SK-N-MC (cell line): ENCODE measurements at regions not wholly inside any gene's neighbourhood (a gene's known extent, or its start where the extent isn't known, plus 50 kb on each side); places are given as distances from the start of the nearest gene placed in this dataset.

Source experiments
- DNase-seq: peaks from one replicate; pipeline ENCODE4 v3.0.0-alpha.2; 2011; ENCODE audit warnings: low read depth, low spot score
- H3K27ac ChIP-seq: fragments of 200-600 bp; sonication (generic); 2 replicates; pipeline ENCODE4 v1.5.1; 2016; ENCODE audit warnings: mixed run types
- H3K36me3 ChIP-seq: fragments of 200-600 bp; sonication (generic); 2 replicates; pipeline ENCODE4 v1.6.1; 2017; ENCODE audit warnings: antibody characterized with exemption, low read length, mixed read lengths; ENCODE audit not compliant: insufficient read depth
- H3K4me3 ChIP-seq: fragments of 200-600 bp; sonication (generic); 2 replicates; pipeline ENCODE4 v1.5.1; 2016
- H3K9ac ChIP-seq: fragments of 200-600 bp; sonication (generic); 2 replicates; pipeline ENCODE4 v1.8.0; 2017; ENCODE audit warnings: mixed run types, mixed read lengths; ENCODE audit not compliant: insufficient read length
- H3K9me3 ChIP-seq: fragments of 200-600 bp; sonication (generic); 2 replicates; pipeline ENCODE4 v1.6.1; 2017; ENCODE audit warnings: low read depth, mild to moderate bottlenecking, antibody characterized with exemption, low read length, moderate library complexity, mixed read lengths
- EZH2 ChIP-seq: fragments of 200-600 bp; sonication (generic); IDR thresholded peaks from one replicate; pipeline ENCODE4 v1.6.1; 2017; ENCODE audit warnings: antibody characterized with exemption
- FOXP2 ChIP-seq: optimal IDR thresholded peaks from 2 replicates; pipeline ENCODE3; 2011; ENCODE audit warnings: mild to moderate bottlenecking, moderate library complexity; ENCODE audit not compliant: insufficient read depth; ENCODE audit errors: extremely low read length, control extremely low read depth
- POLR2AphosphoS5 ChIP-seq: IDR thresholded peaks from 2 replicates; pipeline ENCODE4 v1.6.1; 2012; ENCODE audit warnings: mild to moderate bottlenecking, low read depth, low read length, borderline replicate concordance

DNA sequence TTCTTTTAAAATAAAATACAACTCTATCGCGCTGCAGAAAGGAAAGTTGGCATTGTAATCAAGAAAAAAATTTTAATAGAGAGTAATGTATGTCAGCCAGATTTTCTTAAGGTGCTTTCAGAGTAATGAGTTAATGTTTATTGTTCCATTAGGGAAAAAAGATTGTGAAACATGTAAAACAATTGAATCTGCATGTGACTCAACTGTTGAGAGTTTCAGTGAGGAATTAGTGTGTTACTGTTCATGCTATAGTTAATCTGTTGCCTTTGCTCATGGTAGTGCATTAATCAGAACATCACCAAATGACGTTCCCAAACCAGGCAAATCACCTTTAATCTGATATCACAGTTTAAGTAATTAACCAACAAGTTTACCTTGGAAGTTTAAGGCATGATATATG, 600.5 kb downstream of the NR2F1-AS1 start:
- DNase-seq, result no peak
- Histone ChIP-seq H3K36me3 (no peaks in the 10 kb centered on the region), H3K9me3 (no peaks in the 10 kb centered on the region), H3K9ac (no peak overlapping the region), H3K27ac (no peak overlapping the region), H3K4me3 (no peak overlapping the region)
- TF ChIP-seq POLR2AphosphoS5, result no peak
- no peak for TF ChIP-seq FOXP2
- no peak for TF ChIP-seq EZH2

DNA sequence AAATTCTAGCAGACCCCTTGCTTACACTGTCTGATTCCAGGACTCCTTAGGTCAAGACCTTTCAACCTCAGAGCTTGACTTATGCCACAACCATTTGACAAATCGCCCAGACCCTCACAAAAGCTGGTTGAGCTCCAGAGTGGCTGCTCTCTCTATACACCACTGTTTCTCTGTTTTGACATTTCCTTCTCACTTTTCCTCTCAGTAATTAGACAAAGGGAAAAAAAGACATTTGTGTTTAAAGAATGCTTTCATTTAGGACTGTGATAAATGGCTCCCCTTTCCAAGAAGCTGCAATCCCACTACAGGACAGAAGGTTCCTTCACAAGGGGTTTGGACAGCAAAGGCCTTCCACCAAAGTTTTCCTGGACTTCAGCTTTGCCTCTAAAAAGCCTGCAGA, 601.3 kb downstream of the NR2F1-AS1 start:
- no peaks in the 10 kb centered on the region; the same call in 1 of the 2 replicates for H3K9me3 ChIP-seq
- TF ChIP-seq POLR2AphosphoS5, result no peak
- no peak for TF ChIP-seq FOXP2
- TF ChIP-seq EZH2, result no peak
- H3K9ac ChIP-seq, result no peak overlapping the region
- H3K27ac ChIP-seq, result no peak overlapping the region
- H3K36me3 ChIP-seq, result no peaks in the 10 kb centered on the region
- no peak for DNase-seq
- H3K4me3 ChIP-seq, result no peak overlapping the region

DNA sequence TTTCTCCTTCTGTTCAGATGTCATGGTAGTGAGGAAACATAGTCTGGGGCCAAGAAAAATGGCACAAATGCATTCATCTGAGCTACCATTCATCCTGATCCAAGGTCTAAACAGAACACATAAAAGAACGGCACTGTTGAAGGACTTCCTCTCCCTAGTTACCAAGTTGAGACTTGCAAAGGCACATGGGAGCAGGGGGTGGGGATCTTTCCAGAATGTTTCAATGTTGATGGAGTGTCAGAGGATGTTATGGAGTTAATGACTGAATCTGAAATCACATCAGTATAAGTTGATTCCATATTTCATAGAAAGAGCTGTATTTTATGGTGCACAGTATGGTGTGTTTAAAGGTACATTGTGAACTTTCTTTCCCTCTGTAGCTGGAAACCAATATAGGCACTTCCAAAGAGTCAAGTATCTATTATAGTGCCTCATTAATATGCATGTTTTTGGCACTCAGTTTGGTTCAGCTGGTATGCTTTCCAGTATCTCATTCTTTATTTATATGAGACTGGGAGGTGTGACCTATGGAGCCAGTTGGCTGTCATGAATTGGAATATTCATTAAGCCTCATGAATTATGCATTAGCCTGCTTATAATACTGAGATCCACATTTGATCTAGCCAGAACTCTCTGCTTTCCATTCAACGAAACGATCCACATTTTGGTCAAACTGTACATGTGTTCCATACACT, 603.0 kb downstream of the NR2F1-AS1 start:
- Histone ChIP-seq H3K4me3 (no peak overlapping the region), H3K9me3 (no peaks in the 10 kb centered on the region; the same call in 1 of the 2 replicates), H3K27ac (no peak overlapping the region), H3K36me3 (no peaks in the 10 kb centered on the region), H3K9ac (no peak overlapping the region)
- peak; percentile 12 for DNase-seq
- TF ChIP-seq FOXP2 (no peak), EZH2 (no peak), POLR2AphosphoS5 (no peak)

DNA sequence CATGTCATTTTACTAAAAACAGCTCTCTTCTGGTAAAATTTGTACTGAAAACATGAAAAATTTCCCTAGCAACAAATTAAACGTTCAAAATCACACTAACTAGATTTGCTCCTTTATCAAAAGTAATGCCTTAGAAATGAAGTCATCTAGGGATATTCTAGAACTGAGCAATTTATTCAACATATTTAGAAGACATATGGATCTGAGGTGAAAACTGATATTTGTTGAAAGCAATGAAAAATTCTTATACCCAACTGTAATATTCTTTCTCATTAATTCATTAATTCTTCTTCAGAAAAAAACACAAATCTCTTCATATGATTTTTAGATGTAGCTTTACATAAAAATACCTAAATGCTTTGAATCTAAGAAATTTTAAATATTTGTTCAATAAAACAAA, 604.9 kb downstream of the NR2F1-AS1 start:
- DNase-seq, result no peak
- Histone ChIP-seq H3K4me3 (no peak overlapping the region), H3K9me3 (no peaks in the 10 kb centered on the region; the same call in 1 of the 2 replicates), H3K36me3 (no peaks in the 10 kb centered on the region), H3K27ac (no peak overlapping the region), H3K9ac (no peak overlapping the region)
- TF ChIP-seq POLR2AphosphoS5, result no peak
- TF ChIP-seq EZH2, result no peak
- no peak for TF ChIP-seq FOXP2

DNA sequence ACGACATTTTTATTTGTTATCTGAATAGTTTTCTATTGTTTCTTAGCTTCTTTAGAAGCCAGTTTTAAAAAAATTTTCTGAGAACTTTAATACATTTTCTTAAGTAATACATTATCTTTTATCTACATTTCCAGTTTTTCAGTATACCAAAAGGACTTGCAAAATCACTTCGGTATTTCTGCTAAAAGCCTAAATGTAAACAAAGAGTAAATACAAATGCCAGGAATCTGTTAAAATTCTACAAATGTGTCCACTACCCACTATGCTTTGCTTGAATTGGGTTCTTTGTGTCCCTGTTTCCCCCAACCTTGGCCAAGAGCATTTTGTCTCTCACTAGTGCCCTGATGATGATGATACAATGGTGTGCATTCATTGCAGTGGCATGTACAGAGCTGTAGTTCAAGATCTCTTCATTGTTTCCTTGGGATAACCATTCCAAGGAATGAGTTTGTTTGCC, 611.2 kb downstream of the NR2F1-AS1 start:
- Histone ChIP-seq H3K9me3 (no peaks in the 10 kb centered on the region; the same call in 1 of the 2 replicates), H3K9ac (no peak overlapping the region), H3K4me3 (no peak overlapping the region), H3K36me3 (no peaks in the 10 kb centered on the region), H3K27ac (no peak overlapping the region)
- TF ChIP-seq EZH2, result no peak
- no peak for TF ChIP-seq POLR2AphosphoS5
- TF ChIP-seq FOXP2, result no peak
- DNase-seq, result no peak

DNA sequence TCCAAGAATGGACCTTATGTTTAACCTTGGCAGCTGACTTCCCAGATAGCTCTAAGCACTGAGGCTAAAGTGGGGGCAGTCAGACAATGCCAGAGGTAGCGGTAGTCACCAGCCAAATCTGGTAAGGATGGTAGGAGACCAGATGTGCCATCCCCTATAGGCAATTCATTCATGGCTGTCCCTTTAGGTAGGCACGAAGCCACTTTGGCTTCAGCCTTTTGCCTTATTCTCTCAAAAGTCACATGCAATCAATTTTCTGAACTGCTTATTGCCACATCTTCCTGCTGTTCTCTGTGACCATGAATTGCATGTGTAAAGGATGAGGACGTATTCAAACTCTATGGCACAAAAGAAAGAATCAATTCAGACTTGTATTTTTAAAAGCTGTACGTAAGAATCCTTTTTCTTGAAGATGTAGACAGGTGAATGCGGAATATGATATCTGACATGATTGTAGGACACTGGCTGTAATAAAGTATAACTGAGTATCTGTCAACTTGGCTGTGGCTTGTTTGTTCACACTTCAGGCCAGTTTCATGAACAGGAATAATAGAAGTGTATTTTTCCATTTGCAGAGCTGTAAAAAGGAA, 611.7 kb downstream of the NR2F1-AS1 start:
- Histone ChIP-seq H3K27ac (no peak overlapping the region), H3K9ac (no peak overlapping the region), H3K36me3 (no peaks in the 10 kb centered on the region), H3K9me3 (no peaks in the 10 kb centered on the region), H3K4me3 (no peak overlapping the region)
- no peak for DNase-seq
- no peak for TF ChIP-seq POLR2AphosphoS5
- TF ChIP-seq FOXP2, result no peak
- no peak for TF ChIP-seq EZH2

DNA sequence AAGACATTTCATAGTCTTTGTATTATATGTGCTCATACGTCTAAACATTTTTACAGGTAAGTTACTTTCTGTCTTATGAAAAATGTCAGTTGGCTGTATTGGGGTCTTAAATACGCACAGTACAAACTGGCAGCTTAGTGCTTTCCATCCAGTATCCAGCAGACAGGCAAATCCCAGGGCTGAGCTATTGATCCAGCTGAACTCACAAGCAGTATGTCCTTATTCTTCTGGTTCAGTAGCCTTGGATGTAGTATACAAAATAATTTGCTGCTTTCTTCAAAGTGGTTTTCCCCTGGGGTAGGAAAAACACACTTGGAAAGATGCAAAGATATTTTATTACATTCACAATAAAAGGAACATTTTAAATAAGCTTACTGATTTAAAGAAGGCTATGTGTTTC, 617.2 kb downstream of the NR2F1-AS1 start:
- Histone ChIP-seq H3K4me3 (no peak overlapping the region), H3K27ac (no peak overlapping the region), H3K36me3 (no peaks in the 10 kb centered on the region), H3K9ac (no peak overlapping the region), H3K9me3 (no peaks in the 10 kb centered on the region)
- DNase-seq, result no peak
- TF ChIP-seq EZH2 (no peak), POLR2AphosphoS5 (no peak), FOXP2 (no peak)

DNA sequence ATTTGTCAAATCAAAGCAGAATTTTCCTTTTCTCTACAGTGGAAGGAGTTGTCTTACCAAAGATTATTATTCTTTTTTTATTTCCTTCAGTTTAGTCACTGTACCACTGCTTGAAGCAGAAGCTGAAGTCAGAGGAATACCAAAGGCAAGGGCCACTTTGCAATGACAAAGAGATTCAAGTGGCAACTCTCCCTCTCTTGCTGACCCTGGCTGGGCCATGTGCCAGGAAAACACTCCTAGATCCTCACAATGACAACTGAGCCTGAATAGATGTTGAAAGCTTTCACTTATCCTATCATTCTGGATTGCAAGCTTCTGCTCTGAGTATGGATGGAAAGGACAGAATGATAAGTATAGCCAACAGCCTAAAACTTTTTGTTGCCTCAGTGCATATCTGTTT, 618.3 kb downstream of the NR2F1-AS1 start:
- H3K27ac ChIP-seq, result no peak overlapping the region
- H3K9me3 ChIP-seq, result no peaks in the 10 kb centered on the region
- no peaks in the 10 kb centered on the region for H3K36me3 ChIP-seq
- no peak overlapping the region for H3K9ac ChIP-seq
- no peak for DNase-seq
- no peak for TF ChIP-seq POLR2AphosphoS5
- no peak overlapping the region for H3K4me3 ChIP-seq

DNA sequence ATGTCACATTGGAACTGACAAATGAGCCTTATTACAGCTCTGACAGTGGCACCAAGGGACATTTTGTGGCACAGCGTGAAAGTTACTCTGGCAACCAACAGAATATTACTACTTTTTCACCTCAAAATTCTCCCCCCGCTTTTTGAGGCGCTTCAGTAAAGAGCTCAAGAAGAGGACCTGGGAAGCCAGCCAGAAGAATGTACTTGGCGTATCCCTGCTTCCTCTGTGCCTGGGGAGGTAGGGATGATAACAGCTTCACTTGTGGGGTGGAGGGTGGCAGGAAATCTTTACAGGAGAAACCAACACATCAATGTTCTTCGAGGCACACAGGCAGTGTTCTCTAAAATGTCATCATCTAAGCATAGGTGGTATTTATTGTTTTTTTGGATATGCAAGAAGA, 624.1 kb downstream of the NR2F1-AS1 start:
- Histone ChIP-seq H3K9ac (no peak overlapping the region), H3K27ac (no peak overlapping the region), H3K36me3 (no peaks in the 10 kb centered on the region), H3K4me3 (no peak overlapping the region), H3K9me3 (no peaks in the 10 kb centered on the region)
- no peak for DNase-seq
- TF ChIP-seq EZH2 (no peak), FOXP2 (no peak), POLR2AphosphoS5 (no peak)
